CD14-positive monocyte (primary cell): ENCODE measurements at regions not wholly inside any gene's neighbourhood (a gene's known extent, or its start where the extent isn't known, plus 50 kb on each side); places are given as distances from the start of the nearest gene placed in this dataset.

ENCODE experiments used
- DNase-seq, 3 donors: peaks; one replicate each; pipeline ENCODE4 v3.0.0-alpha.2; 2011 to 2022
- H2AFZ ChIP-seq: 2 replicates; pipeline ENCODE4 v1.6.0; 2012; ENCODE audit warnings: mild to moderate bottlenecking, low read depth, low read length, inconsistent platforms; ENCODE audit not compliant: insufficient read depth, poor library complexity, severe bottlenecking
- H3K27ac ChIP-seq, 2 donors: 1 replicate in 1 of 2; 2 replicates in 1 of 2; pipeline ENCODE4 v1.5.1; 2012 to 2013; ENCODE audit warnings: low read length in 2 of 2, control low read depth in 1 of 2, inconsistent platforms in 1 of 2, low read depth in 1 of 2, mild to moderate bottlenecking in 1 of 2
- H3K27me3 ChIP-seq, 2 donors: one replicate each; pipeline versions ENCODE4 v1.6.0 to v1.6.1; 2011 to 2013; ENCODE audit warnings: low read length in 2 of 2; ENCODE audit not compliant: control insufficient read depth in 2 of 2, insufficient read depth in 2 of 2
- H3K36me3 ChIP-seq, 2 donors: replicated peaks in 1 of 2; 1 replicate in 1 of 2; 2 replicates in 1 of 2; pipeline versions ENCODE4 v1.5.1 to v1.6.1; 2012 to 2013; ENCODE audit warnings: low read length in 2 of 2, control low read depth in 1 of 2, inconsistent platforms in 1 of 2, mild to moderate bottlenecking in 1 of 2; ENCODE audit not compliant: insufficient read depth in 2 of 2, control insufficient read depth in 1 of 2
- H3K4me1 ChIP-seq, 2 donors: 1 replicate in 1 of 2; 2 replicates in 1 of 2; pipeline versions ENCODE4 v1.5.1 to v1.6.1; 2012 to 2013; ENCODE audit warnings: low read length in 2 of 2, control low read depth in 1 of 2, inconsistent platforms in 1 of 2, mild to moderate bottlenecking in 1 of 2, moderate library complexity in 1 of 2; ENCODE audit not compliant: insufficient read depth in 2 of 2, control insufficient read depth in 1 of 2
- H3K4me2 ChIP-seq: replicated peaks from 2 replicates; pipeline ENCODE3; 2012; ENCODE audit warnings: low read length, moderate library complexity, mild to moderate bottlenecking; ENCODE audit not compliant: poor library complexity, severe bottlenecking; ENCODE audit errors: extremely low read depth
- H3K4me3 ChIP-seq, 3 experiments: fragments of 200-600 bp in 1 of 3; sonication (generic) in 1 of 3; replicated peaks in 1 of 3; 1 replicate in 2 of 3; 2 replicates in 1 of 3; pipeline ENCODE4 v1.5.1; 2011 to 2013; ENCODE audit warnings: low read length in 3 of 3, mild to moderate bottlenecking in 3 of 3, control low read depth in 2 of 3, low read depth in 2 of 3, inconsistent platforms in 1 of 3, moderate library complexity in 1 of 3
- H3K79me2 ChIP-seq: 2 replicates; pipeline ENCODE4 v1.6.0; 2012; ENCODE audit warnings: mild to moderate bottlenecking, control low read depth, inconsistent platforms, low read length, moderate library complexity; ENCODE audit not compliant: insufficient read depth
- H3K9ac ChIP-seq: 2 replicates; pipeline ENCODE4 v1.6.0; 2017; ENCODE audit warnings: low read length, mild to moderate bottlenecking; ENCODE audit not compliant: insufficient read depth, poor library complexity, severe bottlenecking
- H3K9me3 ChIP-seq, 2 donors: replicated peaks in 1 of 2; 1 replicate in 1 of 2; 2 replicates in 1 of 2; pipeline versions ENCODE4 v1.5.1 to v1.6.1; 2012 to 2013; ENCODE audit warnings: low read length in 2 of 2, control low read depth in 1 of 2; ENCODE audit not compliant: control insufficient read depth in 1 of 2, insufficient read depth in 1 of 2
- H4K20me1 ChIP-seq: 2 replicates; pipeline ENCODE4 v1.6.0; 2012; ENCODE audit warnings: mild to moderate bottlenecking, low read length, control low read depth, moderate library complexity; ENCODE audit not compliant: insufficient read depth
- H3K27ac Mint-ChIP-seq, 7 donors: one replicate each; pipeline ENCODE4 v1.8.0; 2020; ENCODE audit warnings: mild to moderate bottlenecking in 7 of 7, mixed read lengths in 7 of 7, moderate library complexity in 6 of 7, inconsistent platforms in 2 of 7
- H3K27me3 Mint-ChIP-seq, 3 donors: one replicate each; pipeline ENCODE4 v1.8.0; 2021 to 2022; ENCODE audit warnings: low read depth in 3 of 3, mild to moderate bottlenecking in 3 of 3, mixed read lengths in 3 of 3, moderate library complexity in 3 of 3, inconsistent platforms in 1 of 3
- H3K36me3 Mint-ChIP-seq, 2 donors: one replicate each; pipeline ENCODE4 v1.8.0; 2020; ENCODE audit warnings: mixed read lengths in 2 of 2, inconsistent platforms in 1 of 2, mild to moderate bottlenecking in 1 of 2
- H3K4me1 Mint-ChIP-seq: one replicate; pipeline ENCODE4 v1.8.0; 2020; ENCODE audit warnings: mild to moderate bottlenecking, mixed read lengths
- H3K4me3 Mint-ChIP-seq, 2 donors: one replicate each; pipeline ENCODE4 v1.8.0; 2020; ENCODE audit warnings: mild to moderate bottlenecking in 2 of 2, mixed read lengths in 2 of 2, moderate library complexity in 1 of 2
- H3K9me3 Mint-ChIP-seq, 7 donors: one replicate each; pipeline ENCODE4 v1.8.0; 2020 to 2022; ENCODE audit warnings: mixed read lengths in 7 of 7, mild to moderate bottlenecking in 6 of 7, moderate library complexity in 6 of 7, inconsistent platforms in 2 of 7
- CTCF ChIP-seq: fragments of 200-600 bp; IDR thresholded peaks from one replicate; pipeline ENCODE4 v1.8.0; 2022; ENCODE audit warnings: antibody characterized with exemption, mild to moderate bottlenecking
- WGBS: methylation state at CpG from one replicate; pipeline ENCODE4 v1.1.5; 2013; ENCODE audit warnings: missing lambda C conversion rate; ENCODE audit not compliant: insufficient coverage; 5-methylcytosine and 5-hydroxymethylcytosine counted together
- intact Hi-C, 2 donors: fragments of 100-400 bp; cut with micrococcal nuclease; formaldehyde crosslinking; loops; one replicate each; pipeline versions ENCODE4 v1.15.0 to v1.15.1; 2023

DNA sequence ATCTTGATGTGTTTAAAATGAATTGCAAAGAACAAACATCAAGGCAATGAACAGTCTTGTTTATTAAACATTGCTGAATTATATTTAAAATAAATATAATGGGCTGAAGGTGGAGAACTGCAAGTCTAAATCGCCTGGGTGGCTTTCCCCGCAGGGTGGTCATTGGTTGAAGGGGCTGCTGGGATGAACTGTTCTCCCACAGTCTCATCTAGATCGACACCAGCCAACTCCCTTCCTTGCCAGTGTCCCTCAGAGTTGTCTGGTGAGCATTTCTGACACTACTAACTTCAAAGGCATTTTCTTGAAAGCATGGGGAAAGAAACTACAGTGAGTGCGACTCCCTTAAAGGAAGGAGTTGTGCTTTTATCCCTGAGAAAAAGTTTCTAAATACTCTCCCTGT, 196.5 kb upstream of the LRTM1 start:
- no CpG with 5 or more reads among the region's 4 CpGs for whole genome bisulfite sequencing
- peaks cover 0 to 12% (median 1%) of the 10 kb centered on the region in 7 donors for H3K9me3 Mint-ChIP-seq
- intact Hi-C loops: no loop called here
- Histone ChIP-seq H3K4me1 (no peaks in the 10 kb centered on the region), H3K9me3 (peaks cover 0 to 2% of the 10 kb centered on the region in 2 donors), H2AFZ (no peak overlapping the region), H3K27me3 (no peaks in the 10 kb centered on the region), H4K20me1 (no peaks in the 10 kb centered on the region), H3K4me3 (no peak overlapping the region), H3K79me2 (no peaks in the 10 kb centered on the region), H3K9ac (no peak overlapping the region), H3K36me3 (no peaks in the 10 kb centered on the region), H3K4me2 (no peak overlapping the region), H3K27ac (no peak overlapping the region)
- no peak for DNase-seq
- no peak for TF ChIP-seq CTCF
- H3K27me3 Mint-ChIP-seq: peaks cover 2 to 5% (median 2%) of the 10 kb centered on the region in 3 donors
- no peaks in the 10 kb centered on the region for H3K4me1 Mint-ChIP-seq
- no peak overlapping the region for H3K4me3 Mint-ChIP-seq
- no peak overlapping the region for H3K27ac Mint-ChIP-seq
- H3K36me3 Mint-ChIP-seq: no peaks in the 10 kb centered on the region
